Breast epithelium (tissue), 4 donors: ENCODE measurements at regions not wholly inside any gene's neighbourhood (a gene's known extent, or its start where the extent isn't known, plus 50 kb on each side); places are given as distances from the start of the nearest gene placed in this dataset.

ENCODE experiments used
- DNase-seq, 2 donors: peaks; one replicate each; pipeline ENCODE4 v3.0.0-alpha.2; 2019; ENCODE audit warnings: low spot score in 2 of 2
- H3K27ac ChIP-seq, 2 donors: fragments of 200-600 bp; sonication (generic) in 1 of 2; one replicate each; pipeline ENCODE4 v1.5.1; 2016 to 2019; ENCODE audit warnings: mild to moderate bottlenecking in 1 of 2
- H3K27me3 ChIP-seq, 2 donors: fragments of 200-600 bp; sonication (generic) in 1 of 2; one replicate each; pipeline versions ENCODE4 v1.5.1 to v1.6.0; 2017 to 2019; ENCODE audit warnings: control low read depth in 1 of 2, mild to moderate bottlenecking in 1 of 2
- H3K36me3 ChIP-seq: fragments of 200-600 bp; one replicate; pipeline ENCODE4 v1.5.1; 2019
- H3K4me1 ChIP-seq, 2 donors: fragments of 200-600 bp; sonication (generic); one replicate each; pipeline ENCODE4 v1.5.1; 2016 to 2019; ENCODE audit warnings: control low read depth in 1 of 2
- H3K4me3 ChIP-seq, 3 donors: fragments of 200-600 bp; sonication (generic); 1 replicate in 2 of 3; 2 replicates in 1 of 3; pipeline ENCODE4 v1.5.1; 2016 to 2019; ENCODE audit warnings: mild to moderate bottlenecking in 3 of 3, moderate library complexity in 2 of 3
- H3K9me3 ChIP-seq, 2 donors: fragments of 200-600 bp; sonication (generic) in 1 of 2; one replicate each; pipeline ENCODE4 v1.5.1; 2016 to 2019; ENCODE audit warnings: control low read depth in 1 of 2
- CTCF ChIP-seq, 3 donors: fragments of 450-650 bp; IDR thresholded peaks; one replicate each; pipeline ENCODE4 v1.5.1; 2016 to 2017; ENCODE audit warnings: antibody characterized with exemption in 3 of 3, mild to moderate bottlenecking in 3 of 3, moderate library complexity in 3 of 3
- POLR2A ChIP-seq: fragments of 450-650 bp; IDR thresholded peaks from one replicate; pipeline ENCODE4 v1.6.1; 2016; ENCODE audit warnings: antibody characterized with exemption, mild to moderate bottlenecking, moderate library complexity
- POLR2AphosphoS5 ChIP-seq, 3 donors: sonication (generic); formaldehyde crosslinking; IDR thresholded peaks; one replicate each; pipeline ENCODE4 v1.6.1; 2017; ENCODE audit warnings: antibody characterized with exemption in 3 of 3
- intact Hi-C: fragments of 100-400 bp; cut with DNase I; formaldehyde crosslinking; loops from one replicate; pipeline ENCODE4 v1.15.1; 2023; ENCODE audit warnings: low total_unique reads

- no peak overlapping the region for H3K4me3 ChIP-seq
- no peaks in the 10 kb centered on the region for H3K27me3 ChIP-seq
- no peak for DNase-seq
- no peak for TF ChIP-seq CTCF (IDR thresholded peaks at IDR 0.05)
- no peak for TF ChIP-seq POLR2AphosphoS5 (IDR thresholded peaks at IDR 0.05)
- TF ChIP-seq POLR2A = no peak
- no peak overlapping the region for H3K27ac ChIP-seq
- no peaks in the 10 kb centered on the region for H3K4me1 ChIP-seq
- no peaks in the 10 kb centered on the region for H3K9me3 ChIP-seq
- intact Hi-C loops = no loop called here
- no peaks in the 10 kb centered on the region for H3K36me3 ChIP-seq
Observed at GRCh38 chr3:154590675-154591384, 160.8 kb upstream of the GPR149 start.

- intact Hi-C loops = loop anchor here (5.0 kb wide), 1 partner anchor 707 kb away; no protein-coding TSS in a partner anchor
- Histone ChIP-seq H3K27ac (no peak overlapping the region), H3K36me3 (no peaks in the 10 kb centered on the region), H3K27me3 (no peaks in the 10 kb centered on the region), H3K9me3 (no peaks in the 10 kb centered on the region), H3K4me1 (no peaks in the 10 kb centered on the region), H3K4me3 (no peak overlapping the region)
- TF ChIP-seq POLR2AphosphoS5 (IDR thresholded peaks at IDR 0.05) (no peak), CTCF (IDR thresholded peaks at IDR 0.05) (no peak), POLR2A (no peak)
- no peak for DNase-seq
Observed at GRCh38 chr3:154588831-154589230, 158.8 kb upstream of the GPR149 start.

- H3K36me3 ChIP-seq = no peaks in the 10 kb centered on the region
- H3K4me1 ChIP-seq = no peaks in the 10 kb centered on the region
- H3K27ac ChIP-seq = no peak overlapping the region
- no peak overlapping the region for H3K4me3 ChIP-seq
- TF ChIP-seq POLR2AphosphoS5 (IDR thresholded peaks at IDR 0.05) = no peak
- no peak for TF ChIP-seq POLR2A
- no peaks in the 10 kb centered on the region for H3K9me3 ChIP-seq
- intact Hi-C loops = loop anchor here (5.0 kb wide), 1 partner anchor 703 kb away; no protein-coding TSS in a partner anchor
- H3K27me3 ChIP-seq = no peaks in the 10 kb centered on the region
- no peak for DNase-seq
Observed at GRCh38 chr3:154584974-154585373, 155.0 kb upstream of the GPR149 start.

- Histone ChIP-seq H3K9me3 (no peaks in the 10 kb centered on the region), H3K27ac (no peak overlapping the region), H3K4me1 (no peaks in the 10 kb centered on the region), H3K4me3 (no peak overlapping the region), H3K36me3 (no peaks in the 10 kb centered on the region), H3K27me3 (no peaks in the 10 kb centered on the region)
- TF ChIP-seq CTCF (IDR thresholded peaks at IDR 0.05) = no peak
- no peak for TF ChIP-seq POLR2AphosphoS5 (IDR thresholded peaks at IDR 0.05)
- no peak for TF ChIP-seq POLR2A
- no peak for DNase-seq
- intact Hi-C loops = no loop called here
Observed at GRCh38 chr3:154584041-154584440, 154.1 kb upstream of the GPR149 start.

- Histone ChIP-seq H3K4me3 (no peak overlapping the region), H3K9me3 (no peaks in the 10 kb centered on the region), H3K36me3 (no peaks in the 10 kb centered on the region), H3K4me1 (no peaks in the 10 kb centered on the region), H3K27me3 (no peaks in the 10 kb centered on the region), H3K27ac (no peak overlapping the region)
- intact Hi-C loops = no loop called here
- TF ChIP-seq POLR2A = no peak
- TF ChIP-seq CTCF (IDR thresholded peaks at IDR 0.05) = no peak
- TF ChIP-seq POLR2AphosphoS5 (IDR thresholded peaks at IDR 0.05) = no peak
- no peak for DNase-seq
Observed at GRCh38 chr3:154583086-154583634, 153.2 kb upstream of the GPR149 start.
